HepG2 (cell line): ENCODE measurements at regions not wholly inside any gene's neighbourhood (a gene's known extent, or its start where the extent isn't known, plus 50 kb on each side); places are given as distances from the start of the nearest gene placed in this dataset.

ENCODE experiments used
- ATAC-seq: fragments of 200-7000 bp; cut with Tn5 transposase; 3 replicates; pipeline ENCODE4 v1.9.1; 2020; ENCODE audit warnings: mild to moderate bottlenecking, moderate library complexity
- BruUV-seq: library from RNA; stranded (reverse); fragments of 400-500 nt; replicated peaks from 2 replicates; lab custom pipeline; 2021; lab: Mats Ljungman, UMichigan
- CTCF ChIA-PET: fragments of 300-600 bp; formaldehyde crosslinking; extraction: SDS; loops from one replicate; lab custom pipeline; 2021; ENCODE audit warnings: low total read pairs, inconsistent platforms, low intra/inter-chr PET ratio; lab: Yijun Ruan, JAX
- POLR2A ChIA-PET: fragments of 350-600 bp; sonication (Branson Sonifier 250); formaldehyde crosslinking; loops from one replicate; lab custom pipeline; 2020; ENCODE audit warnings: antibody characterized with exemption, inconsistent platforms; lab: Yijun Ruan, JAX
- DNase-seq: peaks from one replicate; pipeline ENCODE4 v3.0.0-alpha.2; 2015; ENCODE audit warnings: low spot score
- FAIRE-seq: peaks from 3 replicates; lab custom pipeline; 2011; peaks lifted over from hg19 to GRCh38; lab: Jason Lieb, UNC
- H2AFZ ChIP-seq: one replicate; pipeline ENCODE4 v1.6.1; 2011; ENCODE audit warnings: low read length, inconsistent platforms
- H3K27ac ChIP-seq: fragments of 300-600 bp; 3 replicates; pipeline ENCODE4 v1.8.0; 2011; ENCODE audit warnings: mixed run types, mild to moderate bottlenecking, mixed read lengths, low read length, inconsistent platforms; ENCODE audit not compliant: insufficient read depth; ENCODE audit errors: extremely low read length
- H3K27me3 ChIP-seq, 2 experiments: fragments of 200-600 bp in 1 of 2; 2 replicates in 1 of 2; 3 replicates in 1 of 2; pipeline versions ENCODE4 v1.6.0 to v1.8.0; 2011; ENCODE audit warnings: low read length in 2 of 2, mild to moderate bottlenecking in 2 of 2, moderate library complexity in 2 of 2, inconsistent platforms in 1 of 2; ENCODE audit not compliant: insufficient read depth in 2 of 2, control insufficient read depth in 1 of 2
- H3K36me3 ChIP-seq, 2 experiments: fragments of 200-600 bp in 1 of 2; replicated peaks in 1 of 2; 2 replicates in 1 of 2; 3 replicates in 1 of 2; pipeline versions ENCODE4 v1.5.1 to v1.8.0; 2011; ENCODE audit warnings: low read length in 2 of 2, inconsistent platforms in 1 of 2; ENCODE audit not compliant: insufficient read depth in 2 of 2, control insufficient read depth in 1 of 2
- H3K4me1 ChIP-seq: 2 replicates; pipeline ENCODE4 v1.5.1; 2012; ENCODE audit warnings: low read length, inconsistent platforms; ENCODE audit not compliant: insufficient read depth
- H3K4me2 ChIP-seq: 2 replicates; pipeline ENCODE4 v1.6.0; 2011; ENCODE audit warnings: low read depth, low read length, inconsistent platforms
- H3K4me3 ChIP-seq, 3 experiments: fragments of 200-600 bp in 1 of 3; sonication (generic), shearing (Covaris generic) in 1 of 3; replicated peaks in 1 of 3; 2 replicates each; pipeline ENCODE4 v1.5.1; 2011 to 2016; ENCODE audit warnings: low read length in 3 of 3, inconsistent platforms in 2 of 3, low read depth in 2 of 3, mild to moderate bottlenecking in 2 of 3, control low read depth in 1 of 3, mixed read lengths in 1 of 3; ENCODE audit not compliant: insufficient read depth in 1 of 3
- H3K79me2 ChIP-seq: one replicate; pipeline ENCODE4 v1.6.1; 2011; ENCODE audit warnings: low read length, inconsistent platforms; ENCODE audit not compliant: insufficient read depth
- H3K9ac ChIP-seq: 2 replicates; pipeline ENCODE4 v1.6.0; 2011; ENCODE audit warnings: mild to moderate bottlenecking, low read depth, low read length, inconsistent platforms; ENCODE audit not compliant: insufficient read depth
- H3K9me3 ChIP-seq: 2 replicates; pipeline ENCODE4 v1.5.1; 2012; ENCODE audit warnings: mild to moderate bottlenecking, low read length
- H4K20me1 ChIP-seq: 2 replicates; pipeline ENCODE4 v1.6.0; 2011; ENCODE audit warnings: inconsistent platforms, mild to moderate bottlenecking, low read length, moderate library complexity; ENCODE audit not compliant: insufficient read depth
- EHMT2 ChIP-seq: fragments of 200-600 bp; sonication (generic); IDR thresholded peaks from 2 replicates; pipeline ENCODE4 v1.7.0; 2017; ENCODE audit warnings: antibody characterized with exemption, low read depth, low read length, borderline replicate concordance
- HES4 ChIP-seq: sonication (generic); formaldehyde crosslinking; IDR thresholded peaks from 2 replicates; pipeline ENCODE4 v1.9.0; 2021; ENCODE audit warnings: mild to moderate bottlenecking, missing genetic modification reagents, borderline replicate concordance
- MAFK ChIP-seq, 2 experiments: IDR thresholded peaks in 1 of 2; conservative IDR thresholded peaks in 1 of 2; 2 replicates each; pipeline ENCODE4 v1.6.1; 2011; ENCODE audit warnings: improper control_type of control experiment in 2 of 2, low read length in 2 of 2
- MTF2 ChIP-seq: sonication (generic); formaldehyde crosslinking; IDR thresholded peaks from 2 replicates; pipeline ENCODE4 v1.5.0; 2020; ENCODE audit warnings: missing genetic modification reagents, borderline replicate concordance
- WGBS: methylation state at CpG from one replicate; pipeline ENCODE4 v1.1.6; 2017; ENCODE audit warnings: low lambda C conversion rate; 5-methylcytosine and 5-hydroxymethylcytosine counted together
- in situ Hi-C: cut with HindIII; loops from 2 replicates; pipeline ENCODE4 v1.10.0; 2017; ENCODE audit warnings: low pct_unique_long_range_greater_than_20kb; ENCODE audit not compliant: extremely low pct_ligation_motif_present
- intact Hi-C: fragments of 100-400 bp; cut with micrococcal nuclease; formaldehyde crosslinking; loops from one replicate; pipeline ENCODE4 v1.10.0; 2022; ENCODE audit not compliant: unreplicated experiment

DNA sequence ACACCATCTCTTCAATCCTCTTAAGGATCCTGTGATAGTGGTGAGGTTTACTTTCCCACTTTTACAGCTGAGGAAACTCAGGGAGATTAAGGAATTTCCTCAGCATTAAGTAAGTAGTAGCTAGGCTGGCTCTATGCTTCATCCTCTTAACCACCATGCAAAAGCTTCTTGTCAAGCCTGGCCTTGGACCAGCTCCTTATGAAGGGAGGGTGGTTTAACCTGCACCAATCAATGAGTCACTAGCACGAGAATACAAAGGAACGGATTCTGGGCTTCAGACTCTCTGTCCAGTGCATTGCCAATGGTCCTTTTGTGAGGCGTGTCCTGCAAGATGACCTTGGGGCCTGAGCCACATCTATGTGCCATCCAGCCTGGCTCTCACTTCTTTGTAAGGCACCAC lies 202.0 kb upstream of the CFAP20DC start:
- FAIRE-seq (no peak), ATAC-seq (no peak), DNase-seq (no peak)
- H4K20me1 ChIP-seq: no peaks in the 10 kb centered on the region
- no peak overlapping the region for H2AFZ ChIP-seq
- H3K9ac ChIP-seq: no peak overlapping the region
- POLR2A ChIA-PET: no interaction called here
- H3K27me3 ChIP-seq: no peaks in the 10 kb centered on the region
- H3K79me2 ChIP-seq: no peaks in the 10 kb centered on the region
- no TSS peak for BruUV-seq
- CTCF ChIA-PET: no interaction called here
- no peak overlapping the region for H3K4me3 ChIP-seq
- 28% methylated on average over 3 of the region's 3 CpGs for WGBS
- H3K27ac ChIP-seq: no peak overlapping the region
- intact Hi-C loops (no loop called here), in situ Hi-C loops (no loop called here)
- H3K4me2 ChIP-seq: no peak overlapping the region
- H3K36me3 ChIP-seq: no peaks in the 10 kb centered on the region
- no peak for TF ChIP-seq HES4 (CRISPR knock-in tag)
- H3K4me1 ChIP-seq: no peaks in the 10 kb centered on the region
- H3K9me3 ChIP-seq: no peaks in the 10 kb centered on the region

DNA sequence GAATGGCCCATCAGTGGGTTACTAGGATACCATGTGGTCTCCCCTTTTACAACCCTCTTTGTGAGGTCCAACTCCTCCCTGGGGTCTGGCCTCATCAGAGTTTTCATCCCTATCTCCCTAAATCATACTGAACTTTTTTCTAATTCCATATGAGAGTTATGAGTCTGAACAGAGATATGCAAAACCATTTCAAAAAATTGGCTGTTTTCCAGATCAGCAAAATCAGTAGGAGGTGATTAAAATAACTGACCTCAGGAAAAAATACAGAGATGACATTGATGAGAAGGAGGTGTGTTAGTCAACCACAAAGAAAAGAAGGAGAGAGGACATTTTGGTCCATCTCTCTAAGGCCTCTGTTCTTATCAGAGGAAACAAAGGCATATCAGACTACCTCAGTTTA lies 200.8 kb upstream of the CFAP20DC start:
- CTCF ChIA-PET: no interaction called here
- no TSS peak for BruUV-seq

More for the DNA sequence above, 200.8 kb upstream of the CFAP20DC start:
- no peak for DNase-seq
- ATAC-seq: no peak
- Histone ChIP-seq H3K4me3 (no peak overlapping the region), H3K4me1 (no peaks in the 10 kb centered on the region), H2AFZ (no peak overlapping the region), H3K36me3 (no peaks in the 10 kb centered on the region), H3K9ac (no peak overlapping the region), H3K27ac (no peak overlapping the region), H3K79me2 (no peaks in the 10 kb centered on the region), H3K9me3 (no peaks in the 10 kb centered on the region), H3K27me3 (no peaks in the 10 kb centered on the region), H4K20me1 (no peaks in the 10 kb centered on the region)
- in situ Hi-C loops (no loop called here), intact Hi-C loops (no loop called here)
- FAIRE-seq: no peak
- no peak for TF ChIP-seq MTF2 (CRISPR knock-in tag)
- 0 out of 4 replicates have a peak, but pooled peaks of 1 of the 2 experiments have one; percentile 3 for TF ChIP-seq MAFK (conservative IDR thresholded peaks at IDR 0.05 in 1 of 2, IDR thresholded peaks at IDR 0.05 in 1 of 2; ENCODE audit: low read length in 2 of 2)
- no peak for TF ChIP-seq EHMT2
- TF ChIP-seq, all 625 proteins: peak for 1
- H3K4me2 ChIP-seq: no peak overlapping the region
- POLR2A ChIA-PET: no interaction called here
